A549 (cell line): ENCODE measurements at regions not wholly inside any gene's neighbourhood (a gene's known extent, or its start where the extent isn't known, plus 50 kb on each side); places are given as distances from the start of the nearest gene placed in this dataset.

Experiments
- BHLHE40 ChIP-seq: IDR thresholded peaks from 2 replicates; pipeline ENCODE4 v1.6.1; 2012; ENCODE audit warnings: low read depth, low read length, inconsistent platforms
- CBX8 ChIP-seq: fragments of 200-600 bp; sonication (generic); IDR thresholded peaks from 2 replicates; pipeline ENCODE4 v1.6.1; 2016
- CHD2 ChIP-seq: fragments of 150-350 bp; IDR thresholded peaks from 2 replicates; pipeline ENCODE4 v1.6.1; 2014; ENCODE audit warnings: low read length; ENCODE audit not compliant: partially characterized antibody
- ESRRA ChIP-seq: fragments of 150-350 bp; IDR thresholded peaks from 2 replicates; pipeline ENCODE4 v1.6.1; 2014; ENCODE audit warnings: mild to moderate bottlenecking, low read length, borderline replicate concordance
- FOSL2 ChIP-seq, 2 experiments: fragments of 450-650 bp in 1 of 2; fragments of >200 bp in 1 of 2; sonication (Bioruptor Twin) in 1 of 2; formaldehyde crosslinking; IDR thresholded peaks; 2 replicates each; pipeline versions ENCODE4 v1.5.0 to v1.6.1; 2016 to 2020; ENCODE audit warnings: mild to moderate bottlenecking in 1 of 2, moderate library complexity in 1 of 2
- JUN ChIP-seq, 2 experiments: fragments of >200 bp; sonication (Bioruptor Twin); formaldehyde crosslinking; IDR thresholded peaks; 2 replicates in 1 of 2; 3 replicates in 1 of 2; pipeline ENCODE4 v1.6.1; 2016 to 2017
- NR3C1 ChIP-seq: fragments of >200 bp; sonication (Bioruptor Twin); formaldehyde crosslinking; IDR thresholded peaks from 3 replicates; pipeline ENCODE4 v1.6.1; 2017
- POLR2A ChIP-seq: IDR thresholded peaks from 2 replicates; pipeline ENCODE4 v1.6.1; 2012; ENCODE audit warnings: mild to moderate bottlenecking, low read length
- POLR2AphosphoS2 ChIP-seq: conservative IDR thresholded peaks from 2 replicates; pipeline ENCODE4 v1.6.1; 2012; ENCODE audit warnings: low read length, improper control_type of control experiment, inconsistent platforms
- RAD21 ChIP-seq, 2 experiments: fragments of >200 bp in 1 of 2; sonication (Bioruptor Twin) in 1 of 2; formaldehyde crosslinking in 1 of 2; IDR thresholded peaks in 1 of 2; conservative IDR thresholded peaks in 1 of 2; 2 replicates in 1 of 2; 3 replicates in 1 of 2; pipeline ENCODE4 v1.6.1; 2012 to 2018; ENCODE audit warnings: inconsistent platforms in 1 of 2
- SMC3 ChIP-seq: fragments of >200 bp; sonication (Bioruptor Twin); formaldehyde crosslinking; IDR thresholded peaks from 3 replicates; pipeline ENCODE4 v1.6.1; 2018; ENCODE audit warnings: inconsistent platforms
- TF ChIP-seq, protein P1 (sequence below): fragments of >200 bp; sonication (Bioruptor Twin); formaldehyde crosslinking; IDR thresholded peaks from 3 replicates; pipeline ENCODE4 v1.5.1; 2016
- TF ChIP-seq, protein P2 (sequence below): IDR thresholded peaks from 2 replicates; pipeline ENCODE4 v1.6.1; 2012

DNA sequence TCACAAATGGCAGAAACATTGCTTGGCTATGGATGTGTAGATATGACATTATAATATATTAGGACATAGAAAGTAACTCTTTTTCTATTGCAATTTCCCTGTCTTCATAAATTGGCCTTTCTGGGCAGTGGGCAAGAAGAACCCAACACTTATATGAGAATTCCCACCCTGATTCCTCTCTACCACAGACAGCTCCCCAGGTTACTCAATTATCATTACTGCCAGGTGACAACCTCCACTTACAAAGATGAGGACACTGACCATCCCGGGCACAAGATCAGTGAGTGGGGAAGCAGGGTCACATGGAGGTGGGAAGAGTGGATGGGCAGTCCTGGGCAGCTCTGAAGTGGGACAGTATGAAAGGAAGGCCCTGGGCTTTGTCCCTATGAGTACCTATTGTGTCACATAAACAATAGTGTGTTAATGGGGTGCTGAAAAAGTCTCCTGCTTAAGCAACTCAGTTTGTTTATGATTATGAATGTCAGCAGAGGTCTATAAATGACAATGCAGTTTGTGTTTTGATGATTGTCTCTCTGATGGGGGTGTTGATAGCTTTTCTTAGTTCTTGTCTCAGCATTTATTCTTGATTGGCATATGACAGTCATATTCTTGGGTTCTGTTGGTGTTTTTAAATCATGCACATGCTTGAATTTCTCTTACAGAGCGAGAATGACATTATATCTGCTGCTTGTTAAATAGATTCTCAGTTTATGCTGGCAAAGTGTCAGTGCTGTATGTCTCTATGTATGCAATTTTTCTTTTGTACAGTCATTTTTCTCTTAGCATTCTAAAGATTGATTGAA lies 99.9 kb downstream of the SLIT2 start:
- TF ChIP-seq, protein P1, sequence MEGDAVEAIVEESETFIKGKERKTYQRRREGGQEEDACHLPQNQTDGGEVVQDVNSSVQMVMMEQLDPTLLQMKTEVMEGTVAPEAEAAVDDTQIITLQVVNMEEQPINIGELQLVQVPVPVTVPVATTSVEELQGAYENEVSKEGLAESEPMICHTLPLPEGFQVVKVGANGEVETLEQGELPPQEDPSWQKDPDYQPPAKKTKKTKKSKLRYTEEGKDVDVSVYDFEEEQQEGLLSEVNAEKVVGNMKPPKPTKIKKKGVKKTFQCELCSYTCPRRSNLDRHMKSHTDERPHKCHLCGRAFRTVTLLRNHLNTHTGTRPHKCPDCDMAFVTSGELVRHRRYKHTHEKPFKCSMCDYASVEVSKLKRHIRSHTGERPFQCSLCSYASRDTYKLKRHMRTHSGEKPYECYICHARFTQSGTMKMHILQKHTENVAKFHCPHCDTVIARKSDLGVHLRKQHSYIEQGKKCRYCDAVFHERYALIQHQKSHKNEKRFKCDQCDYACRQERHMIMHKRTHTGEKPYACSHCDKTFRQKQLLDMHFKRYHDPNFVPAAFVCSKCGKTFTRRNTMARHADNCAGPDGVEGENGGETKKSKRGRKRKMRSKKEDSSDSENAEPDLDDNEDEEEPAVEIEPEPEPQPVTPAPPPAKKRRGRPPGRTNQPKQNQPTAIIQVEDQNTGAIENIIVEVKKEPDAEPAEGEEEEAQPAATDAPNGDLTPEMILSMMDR, result no peak
- TF ChIP-seq CHD2 (no peak), SMC3 (no peak), BHLHE40 (no peak), ESRRA (no peak), RAD21 (conservative IDR thresholded peaks at IDR 0.05 in 1 of 2, IDR thresholded peaks at IDR 0.05 in 1 of 2) (no peak), POLR2A (no peak), POLR2AphosphoS2 (no peak), FOSL2 (IDR thresholded peaks at IDR 0.05) (no peak), FOSL2 (CRISPR knock-in tag; IDR thresholded peaks at IDR 0.05) (no peak), CBX8 (no peak), NR3C1 (no peak), JUN (IDR thresholded peaks at IDR 0.05) (no peak)
- TF ChIP-seq, protein P2, sequence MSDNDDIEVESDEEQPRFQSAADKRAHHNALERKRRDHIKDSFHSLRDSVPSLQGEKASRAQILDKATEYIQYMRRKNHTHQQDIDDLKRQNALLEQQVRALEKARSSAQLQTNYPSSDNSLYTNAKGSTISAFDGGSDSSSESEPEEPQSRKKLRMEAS, result no peak
